ENCODE measurements at regions not wholly inside any gene's neighbourhood (a gene's known extent, or its start where the extent isn't known, plus 50 kb on each side); places are given as distances from the start of the nearest gene placed in this dataset.

- ATAC-seq (no peak), DNase-seq (ENCODE audit: low spot score) (no peak)
- Histone ChIP-seq H3K36me3 (ENCODE audit: insufficient read depth) (no peaks in the 10 kb centered on the region), H3F3A (replicated peaks; ENCODE audit: low read depth) (no peaks in the 10 kb centered on the region), H3K27ac (ENCODE audit: low read depth) (no peak overlapping the region), H3K4me1 (ENCODE audit: insufficient read depth) (peaks cover 73% of the 10 kb centered on the region), H3K9me2 (ENCODE audit: insufficient read depth) (no peaks in the 10 kb centered on the region), H4K20me1 (replicated peaks; ENCODE audit: insufficient read depth) (no peaks in the 10 kb centered on the region), H3K4me2 (no peak overlapping the region), H3K79me2 (replicated peaks; ENCODE audit: insufficient read depth) (no peaks in the 10 kb centered on the region), H2AFZ (no peak overlapping the region), H3K4me3 (no peak overlapping the region), H3K27me3 (ENCODE audit: insufficient read depth) (peaks cover 12% of the 10 kb centered on the region; the same call in 1 of the 2 replicates)
- peaks cover 2% of the 10 kb centered on the region for H3K27me3 Mint-ChIP-seq (ENCODE audit: insufficient read depth, low read depth, poor library complexity)
- H3K4me1 Mint-ChIP-seq: peaks cover 55% of the 10 kb centered on the region
- H3K4me3 Mint-ChIP-seq: no peak overlapping the region
- no peak for TF ChIP-seq JUNB (IDR thresholded peaks at IDR 0.05; ENCODE audit: unreplicated experiment)
- no peak for TF ChIP-seq EZH2 (IDR thresholded peaks at IDR 0.05; ENCODE audit: low read depth, unreplicated experiment)
- TF ChIP-seq CREB1 (CRISPR knock-in tag; IDR thresholded peaks at IDR 0.05; ENCODE audit: low read depth): no peak
- TF ChIP-seq ETS1 (IDR thresholded peaks at IDR 0.05): no peak
- no peak for TF ChIP-seq REST (IDR thresholded peaks at IDR 0.05; ENCODE audit: unreplicated experiment)
- TF ChIP-seq STAT1 (IDR thresholded peaks at IDR 0.05; ENCODE audit: unreplicated experiment): no peak
- no peak for TF ChIP-seq NANOG (IDR thresholded peaks at IDR 0.05; ENCODE audit: borderline replicate concordance)
- no peak for TF ChIP-seq CTCF (conservative IDR thresholded peaks at IDR 0.05; ENCODE audit: low read depth in 2 of 2)
- no peak for TF ChIP-seq ZNF462 (CRISPR knock-in tag; IDR thresholded peaks at IDR 0.05)
- no peak for TF ChIP-seq ZNF114 (CRISPR knock-in tag; IDR thresholded peaks at IDR 0.05)
- no peak for TF ChIP-seq EZH2phosphoT487 (IDR thresholded peaks at IDR 0.05; ENCODE audit: unreplicated experiment)
- H3K9me3 Mint-ChIP-seq: no peaks in the 10 kb centered on the region
- H3K27ac Mint-ChIP-seq: no peak overlapping the region
- H3K36me3 Mint-ChIP-seq (ENCODE audit: low read depth): no peaks in the 10 kb centered on the region
These were observed 130.9 kb upstream of the TMEM161B start for GRCh38 chr5:88399561-88399960.

Measured in GM23338 (cell line).